Suppressor macrophage treated with lipopolysaccharide for 1 hour (primary cell): ENCODE measurements at regions not wholly inside any gene's neighbourhood (a gene's known extent, or its start where the extent isn't known, plus 50 kb on each side); places are given as distances from the start of the nearest gene placed in this dataset.

Experiments
- DNase-seq, 3 donors: peaks; one replicate each; pipeline ENCODE4 v3.0.0-alpha.2; 2020 to 2022

DNA sequence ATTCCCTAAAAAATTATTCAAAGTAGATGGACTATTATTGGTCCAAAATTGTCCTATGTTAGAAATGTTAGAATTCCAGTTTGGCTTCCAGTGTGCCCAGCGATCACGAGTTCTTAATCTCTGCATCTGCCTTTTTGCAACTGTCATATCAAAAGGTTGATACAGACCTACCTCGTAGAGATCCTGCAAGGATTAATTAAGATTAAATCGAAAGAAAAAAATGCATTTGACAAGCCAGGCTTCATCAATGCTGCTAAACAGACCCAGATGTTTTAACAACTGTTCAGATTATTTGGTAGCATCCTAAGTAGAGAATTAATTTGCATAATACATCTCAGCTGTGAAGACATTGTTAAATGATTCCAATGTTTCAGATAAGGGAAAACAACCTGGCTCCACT lies 336.5 kb downstream of the CRPPA start:
- no peak for DNase-seq

DNA sequence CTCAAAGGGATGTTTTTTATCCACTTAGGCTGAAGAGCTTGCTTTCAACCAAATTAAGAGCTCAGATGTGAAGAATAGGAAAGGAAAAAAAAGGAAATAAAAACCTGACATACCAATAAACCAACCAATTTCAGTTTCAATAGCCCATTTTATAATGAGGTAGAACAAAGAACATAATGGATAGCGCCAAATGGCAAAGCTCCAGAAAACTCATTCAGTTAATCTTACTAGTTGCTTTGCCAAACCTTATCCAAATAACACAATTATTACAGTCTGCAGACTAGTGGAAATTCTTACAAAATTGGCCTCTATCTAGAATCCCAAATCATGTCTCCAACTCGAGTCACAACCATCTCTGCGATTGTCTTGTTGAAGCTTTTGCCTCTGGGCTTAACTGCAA lies 337.0 kb downstream of the CRPPA start:
- no peak for DNase-seq

DNA sequence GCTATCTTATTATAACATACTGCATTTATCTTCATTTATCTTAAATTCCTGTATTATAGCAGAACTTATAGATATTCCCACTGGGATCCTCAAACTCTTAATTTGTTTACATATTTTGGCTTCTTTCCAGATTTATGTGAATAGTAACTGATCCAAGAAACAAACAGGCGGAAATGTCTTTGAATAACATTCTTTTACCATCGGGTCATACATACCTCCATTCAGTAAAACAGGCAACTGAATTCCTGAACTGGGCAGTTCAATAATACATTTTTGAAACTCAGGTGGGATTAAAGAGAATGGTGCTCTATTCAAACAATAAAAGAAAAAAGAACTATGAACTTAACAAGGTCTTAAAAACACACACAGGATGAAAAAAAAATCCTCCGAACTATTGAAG lies 337.4 kb downstream of the CRPPA start:
- no peak for DNase-seq

- DNase-seq, result no peak
Observed at GRCh38 chr7:16080131-16080530, 341.2 kb downstream of the CRPPA start.

DNA sequence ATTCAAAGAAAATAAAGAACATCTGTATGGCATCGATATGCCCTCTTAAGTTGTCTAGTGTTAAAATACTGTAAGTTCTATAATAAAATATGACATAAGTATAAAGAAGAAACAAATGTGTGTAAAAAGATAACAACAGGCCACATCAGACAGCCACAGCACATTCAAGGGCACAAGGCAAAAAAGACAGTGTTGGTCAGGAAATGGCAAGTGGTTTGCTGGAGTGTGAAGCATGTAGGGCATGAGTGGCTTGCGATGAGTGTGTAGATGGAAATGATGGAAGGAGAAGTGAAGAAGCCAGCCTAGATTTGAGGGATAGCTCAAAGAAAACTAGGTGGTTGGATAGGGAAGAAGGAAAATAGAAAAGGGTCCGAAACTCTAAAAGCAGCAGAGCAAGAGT lies 341.6 kb downstream of the CRPPA start:
- no peak for DNase-seq

DNA sequence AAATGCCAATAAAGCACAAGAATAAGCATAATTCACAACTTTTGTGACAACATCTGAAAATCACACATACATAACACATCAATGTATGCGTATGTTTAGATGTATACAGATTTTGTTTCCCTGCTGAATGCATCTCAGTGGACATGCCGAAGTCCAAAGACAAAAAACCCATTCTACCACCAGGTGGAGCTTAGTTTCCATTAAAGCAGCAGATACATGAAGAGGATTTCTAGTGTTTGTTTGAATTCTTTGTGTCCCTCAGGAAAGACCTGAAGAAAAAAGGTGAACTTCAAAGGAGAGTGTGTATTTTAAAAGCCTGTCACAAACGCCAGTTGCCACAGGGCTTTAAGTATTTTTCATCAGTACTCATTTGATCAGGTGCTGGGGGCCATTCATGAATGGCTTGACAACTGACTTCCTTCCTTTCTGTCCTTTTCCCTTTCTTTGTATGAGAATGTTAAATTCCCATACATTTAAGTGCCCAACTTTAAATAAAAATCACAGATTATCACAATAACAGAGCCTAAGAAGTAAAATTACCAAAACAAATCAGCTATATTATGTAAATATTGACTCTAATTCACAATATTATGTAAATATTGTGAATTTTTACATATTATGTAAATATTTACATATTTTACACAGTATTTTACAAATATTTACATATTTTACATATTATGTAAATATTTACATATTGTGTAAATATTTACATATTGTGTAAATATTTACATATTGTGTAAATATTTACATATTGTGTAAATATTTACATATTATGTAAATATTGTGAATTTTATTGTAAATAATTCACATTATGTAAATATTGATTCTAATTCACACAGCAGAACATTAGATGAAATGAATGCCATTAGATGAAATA lies 343.0 kb downstream of the CRPPA start:
- peak; percentile 55 to 71 (median 68) for DNase-seq

DNA sequence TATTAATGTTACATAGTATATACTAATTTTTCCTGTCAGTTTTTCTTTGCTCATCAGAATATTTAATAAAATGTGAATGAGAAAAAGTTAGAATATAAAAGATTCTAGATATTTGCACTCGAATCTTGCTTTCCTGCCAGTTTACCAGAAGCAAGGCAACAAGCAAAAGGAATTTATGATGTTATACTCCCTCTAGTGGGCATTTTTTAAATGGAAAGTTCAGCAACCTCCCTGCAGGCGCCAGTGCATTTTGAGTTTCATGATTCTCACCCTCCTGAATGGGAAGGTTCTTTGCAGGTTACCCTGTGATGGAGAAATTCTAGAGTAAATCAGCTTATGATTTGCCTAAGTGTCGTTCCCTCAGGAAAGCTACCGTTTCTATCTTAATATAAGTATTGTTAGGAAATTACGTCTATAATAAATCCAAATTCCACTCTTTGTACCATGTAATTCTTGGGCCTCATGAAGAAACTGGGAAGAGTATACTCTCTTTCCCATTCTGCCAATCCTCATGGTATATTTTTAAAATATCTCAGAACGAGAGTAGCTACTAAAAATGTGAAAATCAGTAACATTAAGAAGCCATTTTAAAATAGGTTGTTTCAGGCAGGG lies 350.0 kb downstream of the CRPPA start:
- peak; percentile 67 to 86 (median 80) for DNase-seq

DNA sequence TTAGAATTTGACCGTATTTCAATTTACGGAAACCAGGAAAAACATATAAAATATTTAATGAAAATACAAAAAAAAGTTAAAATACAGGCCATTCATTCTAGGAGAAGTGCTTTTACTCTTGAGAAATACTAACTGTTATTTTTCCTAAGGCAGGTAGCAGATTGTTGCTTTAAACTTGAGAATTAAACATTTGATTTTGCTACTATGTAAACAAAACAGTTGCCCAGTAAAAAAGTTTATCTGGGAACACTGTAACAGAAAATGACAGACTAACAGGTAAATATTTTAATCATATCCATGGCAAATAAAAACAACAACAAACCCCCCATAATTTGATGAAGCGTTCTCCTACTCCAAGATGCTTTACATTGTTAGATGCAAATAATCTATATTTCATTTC lies 350.5 kb downstream of the CRPPA start:
- DNase-seq, result no peak

- no peak for DNase-seq
Observed at GRCh38 chr7:16069998-16070397, 351.3 kb downstream of the CRPPA start.

DNA sequence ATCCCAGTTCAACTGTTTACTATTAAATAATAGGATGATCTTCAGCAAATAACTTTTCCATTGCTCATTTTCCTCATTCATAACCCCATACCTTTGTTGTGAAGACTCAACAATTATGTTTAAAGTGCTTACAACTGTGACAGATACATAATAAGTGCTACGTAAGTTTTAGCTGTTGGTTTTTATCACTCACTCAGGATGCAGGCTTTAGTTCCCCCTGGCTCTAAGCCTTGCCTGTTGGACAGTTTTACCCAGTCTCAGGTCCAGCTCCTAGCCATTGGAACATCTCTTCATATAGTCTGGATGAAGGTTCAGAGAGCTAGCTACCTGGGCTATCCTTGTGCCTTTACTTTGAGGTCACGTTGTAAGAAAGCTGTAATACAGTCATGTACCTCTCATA lies 353.2 kb downstream of the CRPPA start:
- no peak for DNase-seq

DNA sequence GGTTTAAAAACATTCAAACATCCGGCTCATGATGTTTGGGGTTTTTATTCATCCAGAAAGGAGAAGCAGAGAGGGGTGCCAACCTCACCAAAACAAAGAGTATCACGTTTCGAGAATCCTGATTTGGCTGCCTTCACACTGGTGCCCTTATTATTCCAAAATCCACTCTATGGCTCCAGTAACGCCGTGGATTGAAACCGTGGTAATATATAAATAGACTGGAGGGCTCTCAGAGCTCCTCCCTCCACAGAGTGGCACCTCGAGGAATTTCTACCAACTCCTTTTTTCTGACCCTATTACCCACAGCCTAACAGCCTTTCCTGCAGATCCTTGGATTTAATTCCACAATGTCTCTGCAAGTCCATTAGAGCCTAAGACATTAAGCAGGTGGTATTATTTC lies 353.6 kb downstream of the CRPPA start:
- DNase-seq, result no peak

- DNase-seq, result peak; percentile 12 to 24 (median 22)
Observed at GRCh38 chr7:16066805-16067459, 354.4 kb downstream of the CRPPA start.

- no peak for DNase-seq
Observed at GRCh38 chr7:16065939-16066338, 355.4 kb downstream of the CRPPA start.

DNA sequence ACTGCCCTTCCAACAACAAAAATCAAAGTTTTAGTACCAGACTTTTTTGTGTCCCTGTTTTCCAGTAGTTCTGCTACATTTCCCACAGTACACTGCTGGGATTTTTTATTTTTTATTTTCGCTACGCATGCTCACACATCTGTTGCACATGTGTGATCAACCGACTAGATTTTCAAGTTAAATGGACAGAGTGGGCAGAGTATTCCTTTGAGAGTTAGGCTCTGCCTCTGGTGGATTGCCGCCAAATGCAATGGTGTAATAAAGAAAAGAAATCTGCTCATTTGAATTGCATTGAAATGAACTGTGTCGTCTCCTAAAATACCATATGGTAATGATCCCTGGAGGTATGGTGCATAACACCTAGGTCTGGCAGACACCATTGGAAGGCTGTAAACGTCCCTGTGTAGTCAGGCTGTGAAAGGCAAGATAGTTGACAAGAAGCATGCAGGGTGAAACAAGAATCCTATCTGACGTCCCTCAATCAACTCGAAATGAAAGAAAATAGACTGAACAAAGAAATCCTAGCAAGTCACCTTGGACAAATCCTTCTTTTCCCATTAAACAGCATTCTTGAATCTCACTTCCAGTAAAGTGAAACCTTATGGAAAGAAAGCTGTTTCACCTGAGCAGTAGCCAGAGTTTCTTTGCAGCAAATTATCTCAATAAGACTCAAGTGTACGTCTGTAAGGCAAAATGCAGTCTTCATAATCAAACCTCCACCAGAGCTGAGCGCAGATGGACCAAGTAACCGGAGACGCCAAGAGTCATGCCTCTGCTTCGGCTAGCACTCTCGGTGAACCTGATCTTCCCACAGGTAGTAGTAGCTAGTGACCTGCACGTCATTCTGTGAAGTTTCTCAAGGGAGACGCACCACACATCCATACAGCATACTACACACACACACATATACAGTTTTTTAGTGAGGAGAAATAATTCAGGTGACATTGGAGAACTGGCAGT lies 357.3 kb downstream of the CRPPA start:
- no peak for DNase-seq

DNA sequence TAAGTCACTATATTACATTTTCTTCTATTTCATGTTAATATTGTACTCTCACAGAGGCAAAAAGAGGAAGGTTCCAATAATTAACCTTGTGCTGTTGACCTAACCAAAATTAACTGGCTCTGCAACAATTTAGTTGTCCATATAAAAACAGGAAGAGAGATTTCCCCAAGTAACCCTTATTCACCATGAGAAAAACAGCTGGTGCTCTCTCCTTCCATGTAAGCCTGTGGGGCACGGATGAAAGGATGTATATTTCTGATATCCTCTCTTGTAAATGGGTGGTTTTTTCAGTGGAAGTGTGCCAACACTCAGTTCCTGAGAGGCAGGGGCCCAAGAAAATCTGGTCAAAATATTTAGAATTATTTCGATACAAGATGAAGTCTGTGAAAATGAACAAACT lies 358.1 kb downstream of the CRPPA start:
- peak; percentile 53 to 74 (median 73) for DNase-seq

- DNase-seq, result peak; percentile 13 to 53 (median 45)
Observed at GRCh38 chr7:16062269-16062668, 359.1 kb downstream of the CRPPA start.

- peak; percentile 44 to 75 (median 58) for DNase-seq
Observed at GRCh38 chr7:16061630-16062029, 359.7 kb downstream of the CRPPA start.

- no peak for DNase-seq
Observed at GRCh38 chr7:16061011-16061410, 360.3 kb downstream of the CRPPA start.

- peak in 1 of 3 donors; percentile 28 for DNase-seq
Observed at GRCh38 chr7:16060502-16060901, 360.8 kb downstream of the CRPPA start.

DNA sequence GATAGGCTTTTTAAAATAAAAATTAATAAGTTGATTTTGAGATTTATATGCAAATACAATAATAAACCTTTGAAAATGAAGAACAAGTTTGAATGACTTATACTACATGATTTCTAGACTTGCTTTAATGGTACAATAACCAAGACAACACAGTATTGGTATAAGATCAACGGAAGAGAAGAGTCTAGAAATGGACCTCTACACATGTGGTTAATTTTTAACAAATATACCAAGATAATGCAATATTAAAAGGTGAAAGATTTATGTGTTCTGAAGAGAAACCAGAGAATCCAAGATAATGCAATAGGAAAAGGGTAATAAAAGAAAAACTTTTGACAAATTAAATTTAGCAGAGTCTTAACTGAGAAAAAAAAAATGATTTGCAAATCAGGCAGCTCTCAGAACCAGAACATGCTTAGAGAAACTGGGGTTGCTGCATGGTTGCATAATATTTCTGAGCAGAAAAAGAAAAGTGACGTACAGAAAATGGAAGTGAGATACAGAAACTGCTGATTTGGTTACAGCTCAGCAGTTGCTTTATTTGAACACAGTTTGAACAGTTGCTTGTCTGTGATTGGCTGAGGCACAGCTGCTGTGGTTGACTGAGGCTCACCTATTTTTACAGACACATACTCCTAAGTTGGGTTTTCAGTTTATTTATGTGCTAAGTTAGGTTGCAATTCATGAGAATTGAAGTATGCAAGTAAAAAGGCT lies 365.9 kb downstream of the CRPPA start:
- peak; percentile 81 to 95 (median 95) for DNase-seq

- no peak for DNase-seq
Observed at GRCh38 chr7:16051561-16052255, 365.2 kb upstream of the MEOX2 start.
